Mucosa of rectum (tissue), 2 donors: ENCODE measurements at regions not wholly inside any gene's neighbourhood (a gene's known extent, or its start where the extent isn't known, plus 50 kb on each side); places are given as distances from the start of the nearest gene placed in this dataset.
"Not testable (repeated sequence)": the region's sequence is repeated elsewhere in the genome, so short reads cannot be mapped to it uniquely, and the experiment has no call there.

Experiments
- H3K27ac ChIP-seq, 2 donors: one replicate each; pipeline ENCODE4 v1.7.0; 2013; ENCODE audit warnings: inconsistent platforms in 2 of 2, low read depth in 2 of 2, low read length in 2 of 2
- H3K27me3 ChIP-seq, 2 donors: one replicate each; pipeline ENCODE4 v1.7.0; 2013; ENCODE audit warnings: low read length in 2 of 2; ENCODE audit not compliant: control insufficient read depth in 2 of 2, insufficient read depth in 2 of 2
- H3K36me3 ChIP-seq, 2 donors: one replicate each; pipeline ENCODE4 v1.7.0; 2013; ENCODE audit warnings: low read length in 2 of 2; ENCODE audit not compliant: control insufficient read depth in 2 of 2, insufficient read depth in 2 of 2
- H3K4me1 ChIP-seq, 2 donors: one replicate each; pipeline ENCODE4 v1.7.0; 2013; ENCODE audit warnings: low read length in 2 of 2, mild to moderate bottlenecking in 1 of 2; ENCODE audit not compliant: control insufficient read depth in 2 of 2, insufficient read depth in 2 of 2
- H3K4me3 ChIP-seq, 2 donors: one replicate each; pipeline ENCODE4 v1.7.0; 2013; ENCODE audit warnings: low read length in 2 of 2
- H3K9ac ChIP-seq, 2 donors: one replicate each; pipeline ENCODE4 v1.7.0; 2013; ENCODE audit warnings: low read length in 2 of 2, low read depth in 1 of 2, mild to moderate bottlenecking in 1 of 2
- H3K9me3 ChIP-seq, 2 donors: one replicate each; pipeline ENCODE4 v1.7.0; 2013; ENCODE audit warnings: low read length in 2 of 2; ENCODE audit not compliant: control insufficient read depth in 2 of 2
- donor health status: healthy.
- donor health status: Normal muscosa, but diverticular disease.

DNA sequence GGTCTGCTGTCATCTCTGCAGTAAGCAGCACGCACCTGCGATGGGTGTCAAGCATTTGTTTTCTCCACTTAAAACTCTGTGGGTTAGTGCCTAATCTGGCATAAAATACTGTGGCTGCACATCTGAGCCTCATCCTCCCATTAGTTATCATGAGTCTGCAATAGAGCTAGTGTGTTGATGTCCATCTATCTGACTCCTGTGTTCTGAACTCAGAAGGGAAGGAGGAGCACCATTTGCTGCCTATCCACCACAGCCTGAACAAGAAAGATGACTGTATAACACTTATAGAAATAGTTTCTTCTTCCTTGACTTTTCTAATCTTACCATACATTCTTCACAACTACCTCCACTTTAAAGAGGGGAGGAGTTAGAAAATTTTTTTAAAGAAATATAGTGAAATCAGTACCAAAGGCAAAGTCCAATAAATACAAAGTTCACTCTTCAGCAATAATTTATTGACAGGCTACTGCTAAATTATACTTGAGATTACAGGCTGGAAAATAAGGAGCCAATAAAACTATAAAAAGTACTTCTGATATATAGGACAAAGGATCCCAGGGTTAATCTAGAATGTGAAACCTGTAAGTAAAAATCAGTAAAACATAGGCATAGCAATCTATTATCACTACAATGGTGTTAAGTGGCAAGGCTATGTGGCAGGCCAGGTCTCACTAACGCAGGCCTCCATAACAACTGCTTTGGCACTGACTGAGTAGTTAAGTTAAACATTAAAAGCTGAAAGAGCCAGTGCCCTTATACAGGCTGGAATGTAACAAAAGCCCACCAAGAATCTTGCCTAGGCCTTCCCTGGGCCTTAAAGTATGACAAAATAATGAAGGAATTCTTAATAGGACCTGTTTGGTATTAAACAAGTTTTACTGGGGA, 70.2 kb downstream of the LGALS9C start:
- H3K9ac ChIP-seq, H3K36me3 ChIP-seq, H3K27ac ChIP-seq, H3K27me3 ChIP-seq, H3K4me1 ChIP-seq, H3K4me3 ChIP-seq, H3K9me3 ChIP-seq: not testable (repeated sequence)

DNA sequence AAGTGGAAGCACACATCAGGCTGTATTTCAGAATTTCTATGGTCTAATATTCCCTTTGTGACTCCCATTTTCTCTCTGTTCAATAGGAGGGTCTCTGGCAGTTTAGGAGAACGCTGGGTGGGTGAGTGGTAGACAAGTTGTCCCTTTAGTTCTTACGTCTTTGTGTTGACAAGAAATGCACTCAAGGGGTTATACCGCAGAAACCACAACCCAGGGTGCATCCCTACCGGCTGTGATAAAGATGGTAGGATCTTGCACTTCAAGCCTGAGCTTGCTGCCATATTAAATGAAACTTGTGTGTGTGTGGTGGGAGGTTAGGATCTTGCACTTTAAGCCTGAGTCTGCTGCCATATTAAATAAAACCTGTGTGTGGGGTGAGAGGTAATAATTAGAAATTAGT, 80.5 kb downstream of the LGALS9C start:
- H3K36me3 ChIP-seq, H3K27me3 ChIP-seq, H3K9me3 ChIP-seq, H3K4me3 ChIP-seq, H3K9ac ChIP-seq, H3K27ac ChIP-seq, H3K4me1 ChIP-seq: not testable (repeated sequence)

DNA sequence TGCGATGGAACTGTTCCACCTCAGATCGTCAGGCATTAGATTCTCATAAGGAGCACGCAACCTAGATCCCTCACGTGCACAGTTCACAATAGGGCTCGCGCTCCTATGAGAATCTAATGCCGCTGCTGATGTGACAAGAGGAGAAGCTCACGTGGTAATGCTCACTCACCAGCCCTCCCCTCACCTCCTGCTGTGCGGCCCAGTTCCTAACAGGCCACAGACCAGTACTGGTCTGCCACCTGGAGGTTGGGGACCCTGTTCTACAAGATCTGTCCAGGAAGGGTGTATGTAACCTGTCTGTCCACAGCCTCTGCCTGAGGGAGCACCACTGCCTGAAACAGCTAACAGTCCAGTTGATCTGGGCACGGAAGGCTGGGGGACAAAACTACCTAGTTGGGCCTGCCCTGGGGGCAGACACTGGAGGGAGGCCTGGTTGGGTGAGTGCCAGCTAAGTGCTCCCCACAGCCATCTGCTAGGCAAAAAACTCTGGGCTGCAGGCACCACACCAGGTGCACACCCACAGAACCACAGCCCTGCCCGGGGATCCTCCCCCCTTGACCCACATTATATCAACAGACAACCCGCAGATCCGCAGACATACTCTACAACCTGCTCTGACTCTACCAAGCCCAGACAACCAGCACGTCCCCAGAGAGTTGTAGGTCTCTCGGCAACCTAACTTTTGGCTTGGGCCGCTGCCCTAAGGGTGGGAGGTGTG, 80.7 kb downstream of the TBC1D28 start:
- H3K9ac ChIP-seq, H3K36me3 ChIP-seq, H3K27ac ChIP-seq, H3K4me1 ChIP-seq, H3K4me3 ChIP-seq, H3K9me3 ChIP-seq, H3K27me3 ChIP-seq: not testable (repeated sequence)

DNA sequence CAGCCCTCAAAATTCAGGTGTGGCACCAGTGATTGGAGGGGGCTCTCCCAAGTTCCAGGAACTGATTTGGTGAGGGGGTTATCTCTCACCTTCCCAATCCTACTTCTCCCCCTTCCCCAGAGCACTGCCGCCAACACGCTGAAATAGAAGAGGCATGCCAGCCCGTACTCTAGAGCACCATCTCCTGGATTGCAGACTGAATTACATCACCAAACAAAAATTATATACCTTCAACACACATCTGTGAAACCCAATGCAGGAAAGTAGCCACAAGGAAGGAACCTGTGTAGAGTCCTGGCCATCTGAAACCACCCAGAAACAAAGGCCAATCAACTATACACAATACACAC, 80.1 kb downstream of the TBC1D28 start:
- H3K4me1 ChIP-seq, H3K27ac ChIP-seq, H3K9me3 ChIP-seq, H3K9ac ChIP-seq, H3K36me3 ChIP-seq, H3K4me3 ChIP-seq, H3K27me3 ChIP-seq: not testable (repeated sequence)

DNA sequence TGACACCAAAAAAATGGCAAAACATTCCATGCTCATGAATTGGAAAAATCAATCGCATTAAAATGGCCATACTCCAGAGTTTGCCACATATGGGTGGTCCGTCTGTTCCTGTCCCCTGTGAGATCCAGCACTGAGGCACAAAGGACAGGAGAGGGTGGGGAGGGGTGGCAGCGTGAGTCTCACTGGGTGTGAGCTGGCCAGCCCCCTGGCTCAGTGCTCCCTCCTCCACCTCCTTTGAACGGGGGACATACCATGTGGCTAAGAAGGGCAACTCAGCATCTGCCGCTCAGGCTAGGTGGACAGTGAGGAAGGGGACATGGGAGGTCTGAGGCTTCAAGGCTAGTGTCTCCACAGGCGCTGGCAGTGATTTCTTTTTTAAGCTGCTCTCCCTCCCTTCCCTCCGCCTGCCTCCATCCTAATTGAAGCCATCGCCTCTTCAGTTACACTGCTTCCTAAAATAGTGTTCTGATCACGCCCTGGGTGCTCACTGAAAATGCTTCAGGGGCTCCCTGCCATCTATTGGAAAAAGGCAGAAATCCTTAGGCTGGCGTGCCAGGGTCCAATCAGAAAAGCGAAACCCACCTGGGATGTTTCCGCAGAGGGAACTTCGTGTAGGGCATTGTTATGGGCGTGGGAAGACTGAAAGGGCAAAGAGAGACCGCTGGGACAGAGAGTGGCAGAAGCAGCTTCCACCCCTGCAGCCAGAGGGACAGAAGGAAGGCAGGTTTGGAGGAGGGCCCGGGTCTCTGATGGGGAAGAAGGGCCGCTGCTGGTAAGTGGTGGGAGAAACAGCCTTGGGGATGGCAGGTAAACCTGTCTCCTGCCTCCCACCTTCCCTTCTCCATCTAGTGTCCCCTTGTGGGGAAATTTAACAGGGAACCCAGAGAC, 75.8 kb downstream of the TBC1D28 start:
- not testable (repeated sequence) for H3K27me3 ChIP-seq, H3K9me3 ChIP-seq, H3K4me1 ChIP-seq, H3K4me3 ChIP-seq, H3K27ac ChIP-seq, H3K36me3 ChIP-seq, H3K9ac ChIP-seq

DNA sequence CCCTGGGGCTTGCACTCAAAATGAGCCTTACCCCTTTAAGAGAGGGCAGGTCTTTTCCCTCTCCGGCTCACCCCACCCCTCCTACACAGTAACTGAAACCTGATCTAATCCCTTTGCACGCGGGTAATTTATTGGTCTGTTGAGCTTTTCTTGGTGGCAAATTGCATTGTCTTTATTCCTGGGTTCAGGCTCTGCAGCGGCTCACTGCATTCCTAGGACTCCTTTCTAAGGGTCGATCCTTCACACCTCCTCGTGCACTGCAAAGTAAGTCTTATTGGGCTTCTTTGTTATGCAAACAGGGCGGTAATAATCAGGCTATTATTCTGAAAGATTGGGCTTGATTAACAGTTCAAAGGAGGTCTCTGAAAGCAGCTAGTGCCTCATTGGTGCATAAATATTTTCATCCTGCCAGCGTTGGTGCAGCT, 74.7 kb downstream of the TBC1D28 start:
- H3K27me3 ChIP-seq, H3K27ac ChIP-seq, H3K36me3 ChIP-seq, H3K9ac ChIP-seq, H3K4me1 ChIP-seq, H3K9me3 ChIP-seq: not testable (repeated sequence)
- peak overlapping the region; percentile 22 to 61 for H3K4me3 ChIP-seq

- not testable (repeated sequence) for H3K36me3 ChIP-seq, H3K4me1 ChIP-seq, H3K27ac ChIP-seq, H3K9me3 ChIP-seq, H3K4me3 ChIP-seq, H3K9ac ChIP-seq, H3K27me3 ChIP-seq
Observed at GRCh38 chr17:18572536-18572935, 71.7 kb downstream of the TBC1D28 start.

- H3K27me3 ChIP-seq, H3K9me3 ChIP-seq, H3K4me1 ChIP-seq, H3K9ac ChIP-seq, H3K4me3 ChIP-seq, H3K27ac ChIP-seq, H3K36me3 ChIP-seq: not testable (repeated sequence)
Observed at GRCh38 chr17:18574137-18574536, 70.1 kb downstream of the TBC1D28 start.
